T1000 (cell line): ENCODE measurements at regions not wholly inside any gene's neighbourhood (a gene's known extent, or its start where the extent isn't known, plus 50 kb on each side); places are given as distances from the start of the nearest gene placed in this dataset.

Experiments
- DNase-seq: peaks from one replicate; lab custom pipeline; 2025; ENCODE audit warnings: mixed read lengths; lab: John Stamatoyannopoulos, UW

DNA sequence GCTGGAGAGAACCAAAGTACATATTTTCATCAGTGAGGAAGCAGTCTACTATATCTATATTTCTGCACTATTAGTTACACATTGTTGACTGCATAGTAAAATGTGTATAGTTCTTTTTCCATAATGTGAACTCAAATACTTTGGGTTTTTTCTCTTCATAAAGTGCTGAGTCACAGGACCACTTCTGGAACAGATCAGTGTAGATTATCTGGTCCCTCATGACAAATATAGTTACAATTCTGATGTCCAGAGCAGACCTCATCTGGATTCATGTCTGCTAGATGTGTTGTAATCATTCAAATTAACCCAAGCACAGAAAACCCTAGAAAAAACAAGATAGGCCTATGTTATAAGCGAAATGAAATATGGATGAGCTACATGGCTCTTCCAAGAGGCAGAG is 171.4 kb downstream of the SUCLA2 start:
- no peak for DNase-seq

DNA sequence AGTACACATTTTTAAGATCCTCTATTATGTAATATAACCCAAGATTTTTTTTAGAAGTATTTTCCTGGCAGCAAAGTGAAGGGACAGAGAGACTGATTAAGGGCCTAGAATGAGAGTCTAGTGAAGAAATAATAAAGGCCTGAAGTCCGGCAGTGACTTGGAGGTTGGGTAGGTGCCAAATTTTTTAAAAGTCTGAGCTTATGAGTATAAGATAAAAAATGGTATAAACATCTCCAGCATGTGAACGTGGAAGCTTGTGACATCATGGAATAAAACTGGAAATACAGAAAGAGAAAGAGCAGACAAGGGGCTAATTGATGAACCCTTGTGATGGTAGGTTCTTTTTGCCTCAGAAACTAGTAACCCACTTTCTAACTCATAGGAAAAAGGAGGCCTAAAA is 174.6 kb downstream of the SUCLA2 start:
- DNase-seq, result no peak

DNA sequence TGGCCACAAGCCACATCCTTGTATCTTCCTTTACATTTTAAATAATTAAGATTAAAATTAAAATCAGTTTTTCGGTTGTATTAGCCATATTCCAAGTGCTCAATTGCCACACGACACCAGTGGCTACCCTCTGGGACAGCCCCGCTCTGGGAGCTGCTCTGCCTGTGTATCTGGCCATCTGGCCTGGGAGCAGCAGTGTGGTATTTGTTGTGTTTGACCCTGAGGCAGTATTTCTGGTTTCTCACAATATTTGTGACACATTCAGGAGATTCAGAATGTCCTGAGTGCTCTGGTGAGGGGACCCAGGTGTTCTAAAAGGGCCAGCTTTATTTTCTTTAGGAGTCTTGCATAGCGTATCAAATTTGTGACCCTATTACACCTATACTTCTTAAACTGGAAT is 179.0 kb downstream of the SUCLA2 start:
- no peak for DNase-seq

DNA sequence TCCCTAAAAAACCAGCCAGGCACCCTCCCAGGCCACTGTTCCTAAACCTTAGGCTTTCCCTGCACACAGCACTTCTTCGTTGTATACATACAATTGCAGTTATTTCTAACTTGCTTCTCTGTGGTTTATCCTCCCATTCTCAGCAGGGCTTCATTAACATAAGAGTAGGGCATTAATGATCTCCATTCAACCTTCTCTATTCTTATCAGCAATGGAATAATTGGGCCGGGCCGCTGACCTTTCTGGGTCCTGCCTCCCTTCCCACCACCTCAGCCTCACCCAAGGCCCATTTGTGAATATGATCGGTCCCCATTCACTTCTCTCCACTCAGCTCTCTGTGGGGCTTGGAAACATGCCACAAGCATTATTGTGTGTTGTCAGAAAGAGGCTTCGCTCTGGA is 184.2 kb downstream of the SUCLA2 start:
- no peak for DNase-seq

DNA sequence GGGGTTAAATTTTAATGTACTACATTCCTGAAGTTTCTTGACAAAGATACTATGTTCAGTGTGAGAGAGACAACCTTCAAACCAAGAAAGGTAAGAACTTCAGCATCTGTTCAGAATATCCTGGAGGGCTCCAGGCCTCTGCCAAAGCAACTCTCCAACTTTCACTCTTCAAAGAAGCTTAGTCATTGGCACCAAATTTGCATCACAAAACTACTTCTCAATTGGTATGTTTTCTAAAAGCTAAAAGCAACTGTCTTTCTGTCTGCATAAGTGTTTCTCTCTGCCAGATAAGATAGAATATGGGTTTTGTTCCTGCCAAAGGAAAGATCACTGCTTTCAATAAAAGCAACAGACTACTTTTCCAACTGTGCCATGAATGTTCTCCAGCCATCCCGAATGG is 187.4 kb downstream of the SUCLA2 start:
- DNase-seq, result no peak

DNA sequence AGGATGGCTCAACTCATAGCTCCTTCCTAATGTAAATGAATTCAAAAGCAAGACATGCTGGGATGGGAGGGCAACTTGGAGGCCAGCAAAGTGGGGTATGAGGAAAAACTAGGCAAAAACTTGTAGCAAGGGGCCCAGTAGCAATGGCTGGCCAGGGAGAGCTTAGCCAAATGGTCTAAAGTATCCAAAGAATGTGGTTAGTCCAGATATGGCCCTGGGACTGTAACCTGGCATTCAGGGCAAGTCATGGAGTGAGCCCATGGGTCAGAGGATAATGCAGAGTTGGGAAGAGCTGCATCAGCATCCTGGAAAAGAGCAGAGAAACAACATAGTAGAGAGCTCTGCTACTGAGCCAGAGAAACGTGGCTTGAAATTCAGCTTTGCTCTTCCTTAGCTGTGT is 191.7 kb downstream of the SUCLA2 start:
- no peak for DNase-seq

DNA sequence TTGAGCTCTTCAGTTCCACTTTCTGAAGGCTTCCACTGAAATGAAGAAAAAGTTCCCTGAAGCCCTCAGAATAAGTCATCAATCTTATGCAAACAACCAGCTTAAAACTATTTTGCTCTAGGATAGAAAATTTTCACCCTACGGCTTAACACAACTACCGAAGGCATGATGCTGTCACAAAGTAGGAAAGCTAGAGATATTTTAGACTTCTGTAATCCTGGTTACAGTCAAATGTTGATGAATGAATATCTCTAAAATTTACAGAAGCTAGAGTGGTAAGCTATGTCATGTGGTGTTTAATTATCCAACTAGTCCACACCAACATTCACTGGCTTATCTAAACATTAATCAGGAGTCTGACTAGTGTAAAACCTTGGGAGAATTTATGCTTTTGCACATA is 197.9 kb downstream of the SUCLA2 start:
- no peak for DNase-seq

DNA sequence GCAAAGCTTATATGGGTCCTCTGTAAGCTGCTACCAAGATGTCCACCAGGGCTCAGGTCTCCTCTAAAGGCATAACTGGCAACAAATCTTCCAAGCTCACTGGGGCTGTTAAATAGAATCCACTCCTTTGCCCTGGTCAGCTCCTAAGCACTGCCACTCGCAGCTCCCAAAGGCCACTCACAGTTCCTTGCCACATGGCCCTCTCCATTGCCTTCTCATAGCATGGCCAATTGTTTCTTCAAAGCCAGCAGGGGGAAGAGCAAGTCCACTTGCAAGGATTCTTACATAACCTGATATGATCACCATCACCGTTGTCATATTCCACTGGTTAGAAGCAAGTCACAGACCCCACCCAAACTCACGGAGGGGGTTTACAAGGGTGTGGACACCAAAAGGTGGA is 199.5 kb downstream of the SUCLA2 start:
- no peak for DNase-seq

DNA sequence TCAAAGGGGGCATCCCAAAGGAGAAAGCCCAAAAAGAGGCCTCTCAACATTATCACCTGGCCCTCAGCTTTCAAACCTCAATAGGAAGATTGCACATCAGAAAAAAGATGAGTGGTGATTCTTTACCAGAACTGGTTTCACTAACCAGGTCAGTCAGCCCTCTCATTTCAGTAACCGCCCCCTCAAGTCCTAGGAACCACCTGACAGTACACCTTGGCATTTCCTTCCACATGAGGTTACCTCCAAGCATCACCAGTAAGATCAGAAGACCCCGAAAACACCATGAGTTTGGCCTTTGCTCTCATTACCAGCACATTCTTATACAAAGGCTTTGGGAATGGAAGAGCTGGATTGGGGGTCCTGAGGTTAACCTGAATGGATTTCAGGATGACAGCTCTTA is 200.5 kb downstream of the SUCLA2 start:
- no peak for DNase-seq

DNA sequence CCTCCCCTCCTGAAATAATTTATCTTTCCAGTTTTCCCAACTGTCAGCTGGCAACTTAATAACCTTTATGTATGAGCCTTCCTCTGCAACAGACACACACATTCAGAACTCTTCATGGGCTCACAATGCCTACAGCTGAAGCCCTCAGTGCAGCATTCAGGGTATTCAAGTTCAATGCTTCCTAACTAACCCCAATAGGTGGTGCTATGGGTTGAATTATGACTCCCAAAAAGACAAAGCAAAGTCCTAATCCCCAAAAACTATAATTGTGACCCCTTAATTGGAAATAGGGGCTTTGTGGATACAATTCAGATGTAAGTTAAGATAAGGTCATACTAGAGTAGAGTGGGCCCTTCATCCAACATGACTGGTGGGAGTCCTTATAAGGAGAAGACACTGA is 202.2 kb downstream of the SUCLA2 start:
- DNase-seq, result no peak

DNA sequence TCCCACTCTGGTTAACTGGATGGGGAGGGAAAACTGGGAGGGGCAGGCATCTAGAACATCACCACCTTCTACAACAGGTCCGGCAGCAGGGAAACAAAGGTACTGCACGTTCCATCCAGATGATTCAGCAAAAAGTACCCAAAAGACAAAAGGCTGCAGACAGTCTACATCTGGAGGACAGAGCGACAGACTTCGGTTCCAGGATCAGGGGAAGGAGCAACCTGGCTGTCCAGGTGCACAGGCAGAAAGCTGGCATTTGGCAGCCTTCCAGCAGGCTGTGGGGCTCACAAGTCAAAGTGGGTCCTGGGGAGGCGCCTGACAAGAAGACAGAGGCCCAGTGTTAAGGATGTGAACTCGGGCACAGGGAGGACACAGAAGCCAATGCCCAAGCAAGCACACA is 202.9 kb downstream of the SUCLA2 start:
- no peak for DNase-seq

DNA sequence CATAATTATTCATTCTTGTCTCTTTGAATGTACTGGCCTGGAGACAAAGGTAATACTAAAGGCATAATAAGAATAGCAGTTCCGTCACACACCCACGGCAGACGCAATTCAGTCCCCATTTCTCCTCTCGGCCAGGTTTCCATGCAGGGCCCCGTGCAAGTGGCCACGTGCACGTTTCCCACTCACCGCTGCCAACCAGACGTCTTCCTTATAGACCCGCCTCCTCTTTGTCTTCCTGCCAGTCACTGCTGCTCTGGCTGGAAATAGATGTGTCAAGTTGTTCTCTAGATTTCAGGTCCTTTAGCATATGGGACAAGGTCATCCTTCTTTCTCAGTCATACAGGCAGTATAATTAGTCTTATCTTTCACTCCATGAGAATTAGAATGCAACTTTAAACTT is 204.3 kb downstream of the SUCLA2 start:
- DNase-seq, result no peak

DNA sequence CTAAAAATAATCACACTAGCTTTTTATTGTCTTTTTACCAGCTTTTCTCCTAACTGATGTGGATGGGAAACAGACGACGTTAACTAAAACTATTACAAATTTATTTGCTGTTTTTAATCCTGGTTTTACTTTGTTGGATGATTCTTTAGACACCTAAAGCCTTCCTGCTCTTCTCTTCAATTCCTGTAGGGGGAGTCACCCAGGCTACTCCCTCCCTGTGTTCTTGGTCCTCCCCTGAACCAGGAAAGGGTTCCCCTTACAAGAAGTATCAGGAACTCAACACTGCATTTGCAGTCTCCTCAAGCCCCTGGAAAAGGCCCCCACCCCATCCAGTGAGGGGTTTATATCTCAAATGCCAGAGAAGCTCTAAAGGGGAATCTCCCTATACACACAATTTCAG is 206.1 kb downstream of the SUCLA2 start:
- DNase-seq, result no peak

DNA sequence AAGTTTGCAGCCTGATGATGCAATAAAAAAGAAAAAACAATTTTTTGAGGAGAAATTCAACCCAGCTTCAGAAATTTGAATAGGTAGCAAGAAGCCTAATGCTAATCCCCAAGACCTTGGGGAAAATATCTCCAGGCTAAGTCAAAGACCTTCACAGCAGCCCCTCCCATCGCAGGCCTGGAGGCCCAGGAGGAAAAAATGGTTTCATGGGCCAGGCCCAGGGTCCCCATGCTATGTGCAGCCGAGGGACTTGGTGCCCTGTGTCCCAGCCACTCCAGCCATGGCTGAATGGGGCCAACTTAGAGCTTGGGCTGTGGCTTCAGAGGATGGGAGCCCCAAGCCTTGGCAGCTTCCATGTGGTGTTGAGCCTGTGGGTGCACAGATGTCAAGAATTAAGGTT is 210.3 kb downstream of the SUCLA2 start:
- no peak for DNase-seq

DNA sequence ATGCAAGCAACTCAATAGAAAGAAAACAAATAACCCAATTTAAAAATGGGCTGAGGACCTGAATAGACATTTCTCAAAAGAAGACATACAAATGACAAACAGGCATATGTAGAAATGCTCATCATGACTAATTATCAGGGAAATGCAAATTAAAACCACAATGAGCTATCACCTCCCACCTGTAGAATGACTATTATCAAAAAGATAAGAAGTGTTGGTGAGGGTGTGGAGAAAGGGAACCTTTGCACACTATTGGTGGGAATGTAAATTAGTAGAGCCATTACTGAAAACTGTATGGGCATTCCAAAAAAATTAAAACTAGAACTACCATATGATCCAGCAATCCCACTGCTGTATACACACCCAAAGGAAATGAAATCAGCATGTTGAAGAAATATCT is 212.2 kb downstream of the SUCLA2 start:
- no peak for DNase-seq

DNA sequence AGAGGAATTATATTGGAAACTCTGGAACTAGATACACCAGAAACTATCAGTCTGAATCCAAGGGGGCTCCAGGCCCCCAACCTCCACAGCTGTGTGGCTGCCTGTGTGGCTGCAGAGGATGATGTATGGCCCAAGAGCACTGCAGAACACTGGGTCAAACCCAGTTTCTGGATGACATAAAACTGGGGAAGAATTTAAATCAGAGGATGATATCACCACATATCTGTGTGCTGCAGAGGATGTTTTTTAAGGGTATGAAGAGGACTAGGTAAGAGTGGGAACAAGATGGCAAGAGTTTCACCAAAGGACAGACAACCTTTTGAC is 226.4 kb downstream of the SUCLA2 start:
- no peak for DNase-seq

DNA sequence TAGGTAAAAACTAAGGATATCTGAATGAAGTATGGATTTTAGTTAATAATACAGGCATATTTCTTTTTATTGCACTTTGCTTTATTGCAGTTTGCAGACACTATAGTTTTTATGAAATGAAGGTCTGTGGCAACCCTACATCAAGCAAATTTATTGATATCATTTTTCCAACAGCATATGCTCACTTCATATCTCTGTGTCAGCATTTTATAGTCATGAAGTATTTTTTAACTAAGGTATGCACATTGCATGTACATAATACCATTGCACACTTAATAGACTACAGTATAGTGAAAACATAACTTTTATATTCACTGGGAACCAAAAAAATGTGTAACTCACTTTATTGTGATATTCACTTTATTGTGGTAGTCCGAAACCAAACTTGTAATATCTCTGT is 236.3 kb downstream of the SUCLA2 start:
- DNase-seq, result no peak

DNA sequence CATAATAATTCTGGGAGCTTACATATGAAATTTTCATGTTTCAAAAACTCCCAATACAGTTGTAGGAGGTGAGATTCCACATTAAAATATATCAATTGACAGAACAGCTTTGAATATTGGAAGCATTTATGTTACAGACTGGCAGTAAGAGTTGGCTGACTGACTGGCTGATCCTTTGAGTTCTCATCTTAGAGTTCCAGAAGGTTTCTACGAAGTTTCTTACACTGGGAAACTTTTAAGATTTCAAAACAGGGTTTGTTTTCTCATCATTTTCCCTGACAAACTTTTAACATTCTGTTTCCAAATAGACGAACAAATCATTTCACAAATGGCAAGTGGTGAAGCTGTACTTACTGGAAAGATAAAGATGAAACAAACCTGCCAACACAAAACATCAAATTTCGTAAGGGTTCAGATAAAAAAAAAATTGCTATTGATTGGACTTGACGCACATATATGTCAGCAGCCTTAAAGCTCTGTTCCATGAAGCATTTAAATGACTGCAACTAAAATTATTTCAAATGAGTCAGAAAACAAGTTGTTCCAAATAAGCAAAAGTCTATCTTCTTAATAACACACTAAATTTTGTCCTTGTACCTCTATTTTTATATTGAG is 243.5 kb downstream of the SUCLA2 start:
- no peak for DNase-seq

DNA sequence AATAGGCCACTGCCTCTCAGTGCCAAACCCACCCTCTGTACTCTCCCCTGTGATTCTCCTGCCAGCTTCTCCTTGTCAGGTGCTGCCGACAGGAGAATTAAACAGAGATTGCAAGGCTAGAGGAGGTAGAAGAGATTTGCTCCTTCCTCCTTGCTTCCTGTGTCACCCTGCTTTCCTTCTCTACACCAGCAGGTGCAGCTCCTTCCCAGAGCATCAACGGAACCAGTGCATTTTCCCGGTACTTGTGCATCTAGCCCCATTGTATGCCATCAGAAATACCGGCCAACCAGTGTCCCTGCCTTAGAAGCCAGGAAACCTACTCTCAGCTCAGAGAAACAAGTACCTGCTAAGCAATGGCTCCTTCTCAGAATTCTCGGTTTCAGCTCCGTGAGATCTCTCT is 253.2 kb downstream of the SUCLA2 start:
- no peak for DNase-seq

DNA sequence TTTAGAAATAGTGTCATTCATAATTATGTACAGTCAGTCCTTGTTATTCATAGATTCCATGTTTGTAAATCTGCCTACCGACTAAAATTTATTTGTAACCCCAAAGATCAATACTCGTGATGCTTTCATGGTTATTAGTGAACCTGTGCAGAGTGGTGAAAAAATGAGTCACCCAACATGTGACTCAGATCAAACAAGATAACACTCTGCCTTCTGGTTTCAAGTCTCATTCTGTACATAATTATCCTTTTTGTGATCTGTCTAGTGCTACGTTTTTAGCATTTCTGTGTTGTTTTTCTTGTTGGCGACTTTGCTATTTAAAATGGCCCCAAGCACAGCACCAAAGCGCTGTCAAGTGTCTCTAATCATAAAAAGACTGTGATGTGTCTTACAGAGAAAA is 274.7 kb downstream of the SUCLA2 start:
- DNase-seq, result no peak

DNA sequence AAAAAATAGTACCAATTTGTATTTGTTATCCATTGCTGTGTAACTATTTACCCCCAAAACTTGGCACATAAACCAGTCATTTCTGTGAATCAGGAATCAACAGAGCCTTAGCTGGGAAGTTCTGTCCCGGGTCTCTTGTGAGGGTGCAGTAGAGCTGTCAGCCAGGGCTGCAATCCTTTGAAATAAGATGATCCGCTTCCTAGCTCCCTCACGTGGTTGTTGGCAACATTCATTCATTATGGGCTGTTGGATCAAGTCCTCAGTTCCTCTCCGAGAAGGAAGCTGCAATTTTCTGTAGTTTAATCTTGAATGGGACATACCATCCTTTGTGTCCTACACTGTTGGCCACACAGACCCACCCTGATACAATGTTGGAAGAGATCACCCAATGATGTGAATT is 277.2 kb downstream of the SUCLA2 start:
- no peak for DNase-seq

DNA sequence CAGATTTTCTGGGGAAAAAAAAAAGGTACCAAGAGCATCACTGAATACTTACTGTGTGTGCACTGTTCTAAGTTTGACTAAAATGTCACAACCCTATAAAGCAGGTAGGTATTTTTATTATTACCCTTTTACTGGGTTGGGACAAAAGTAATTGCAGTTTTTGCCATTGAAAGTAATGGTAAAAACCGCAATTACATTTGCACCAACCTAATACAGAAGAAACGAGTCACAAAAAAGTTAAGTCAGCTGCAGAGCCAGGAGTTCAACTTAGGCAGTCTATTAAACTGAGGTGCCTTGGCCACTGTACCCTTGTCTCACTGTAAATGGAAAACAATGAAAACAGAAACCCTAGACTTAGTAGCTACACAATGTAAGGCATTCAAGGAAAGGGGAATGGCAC is 281.9 kb downstream of the SUCLA2 start:
- no peak for DNase-seq

DNA sequence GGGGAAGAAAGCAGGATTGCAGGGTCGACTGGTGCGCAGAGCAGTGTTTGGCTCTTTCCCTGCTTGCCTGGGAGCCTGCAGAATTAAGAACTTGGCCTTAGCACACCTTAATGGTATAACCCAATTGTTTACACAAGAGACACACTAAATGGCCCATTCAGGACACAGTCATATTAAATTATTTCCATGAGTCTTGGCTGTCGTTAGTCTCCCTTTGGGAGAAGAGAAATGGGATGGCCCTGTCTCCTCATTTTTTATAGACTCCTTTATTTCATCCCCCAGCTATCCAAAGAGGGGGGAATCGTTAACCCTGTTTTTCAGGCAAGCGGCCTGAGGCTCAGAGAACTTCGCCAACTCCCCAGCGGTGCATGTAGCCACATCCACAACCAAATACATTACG is 282.5 kb downstream of the SUCLA2 start:
- DNase-seq, result no peak

DNA sequence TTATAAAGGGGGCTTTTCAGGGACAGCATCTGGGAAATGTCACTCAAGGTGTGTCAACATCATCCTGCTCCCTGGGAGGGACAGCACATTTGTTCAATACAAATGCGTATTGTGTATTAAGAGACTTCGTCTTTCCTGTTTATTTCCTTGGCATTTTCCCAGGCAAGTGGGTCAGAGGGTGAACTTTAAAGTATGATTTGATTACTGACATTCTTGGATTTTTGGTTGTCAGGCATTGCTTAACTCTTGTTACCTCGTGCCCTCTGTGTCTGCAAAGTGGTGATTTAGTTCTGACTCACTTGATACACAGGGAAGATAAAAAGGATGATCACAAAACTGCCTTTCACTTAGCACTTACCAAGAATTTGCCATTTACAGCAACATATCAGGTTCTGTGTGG is 292.7 kb downstream of the SUCLA2 start:
- no peak for DNase-seq

DNA sequence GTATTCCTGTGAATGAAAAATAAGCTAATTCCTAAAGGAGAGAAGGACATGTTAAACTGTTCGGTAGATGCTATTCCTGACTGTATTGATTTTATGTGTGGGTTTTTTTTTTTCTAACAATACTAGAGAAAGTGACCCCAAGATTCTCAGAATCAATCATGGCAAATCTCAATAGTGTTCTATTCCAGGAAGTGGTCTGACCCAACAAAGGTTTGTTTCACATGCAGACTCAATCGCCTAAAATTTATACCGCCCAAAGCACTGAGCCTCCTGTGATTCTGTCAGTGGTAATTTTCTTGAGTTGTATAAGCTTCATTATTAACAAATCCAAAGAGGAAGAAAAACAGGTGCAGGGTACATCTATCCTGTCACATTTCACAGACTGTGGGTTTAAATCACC is 293.7 kb downstream of the SUCLA2 start:
- no peak for DNase-seq
